K562 (cell line): ENCODE measurements at regions not wholly inside any gene's neighbourhood (a gene's known extent, or its start where the extent isn't known, plus 50 kb on each side); places are given as distances from the start of the nearest gene placed in this dataset.

ENCODE experiments used
- ATAC-seq: fragments of 200-7000 bp; cut with Tn5 transposase; 3 replicates; pipeline ENCODE4 v1.9.1; 2020; ENCODE audit warnings: moderate library complexity
- BruUV-seq: library from RNA; stranded (reverse); fragments of 400-500 nt; replicated peaks from 2 replicates; lab custom pipeline; 2021; lab: Mats Ljungman, UMichigan
- CTCF ChIA-PET: fragments of 300-600 bp; formaldehyde crosslinking; extraction: SDS; loops from one replicate; lab custom pipeline; 2021; ENCODE audit warnings: low intra/inter-chr PET ratio; lab: Yijun Ruan, JAX
- POLR2A ChIA-PET: fragments of 300-600, 350-650 bp; sonication (Branson Sonifier 250); formaldehyde crosslinking; extraction: SDS; loops from one replicate; lab custom pipeline; 2021; ENCODE audit warnings: antibody characterized with exemption, inconsistent platforms; lab: Yijun Ruan, JAX
- DNase-seq, 4 experiments: peaks; one replicate each; pipeline versions ENCODE4 v3.0.0 to v3.0.0-alpha.2; 2011 to 2018; ENCODE audit warnings: low spot score in 3 of 4, mixed read lengths in 3 of 4; ENCODE audit errors: extremely low read depth in 1 of 4
- FAIRE-seq: peaks from 2 replicates; lab custom pipeline; 2011; peaks lifted over from hg19 to GRCh38; lab: Jason Lieb, UNC
- H2AFZ ChIP-seq: 2 replicates; pipeline ENCODE4 v1.6.0; 2011; ENCODE audit warnings: low read depth, low read length, control low read depth, inconsistent platforms
- H3K27ac ChIP-seq: fragments of 200-600 bp; 3 replicates; pipeline ENCODE4 v1.8.0; 2011; ENCODE audit warnings: low read depth, mild to moderate bottlenecking, control low read depth, inconsistent platforms, low read length, moderate library complexity, mixed read lengths; ENCODE audit errors: extremely low read depth
- H3K27me3 ChIP-seq, 2 experiments: fragments of 300-600 bp in 1 of 2; 2 replicates in 1 of 2; 3 replicates in 1 of 2; pipeline versions ENCODE4 v1.6.0 to v1.8.0; 2011; ENCODE audit warnings: inconsistent platforms in 2 of 2, low read length in 2 of 2, mild to moderate bottlenecking in 1 of 2, mixed read lengths in 1 of 2, moderate library complexity in 1 of 2; ENCODE audit not compliant: control insufficient read depth in 2 of 2, insufficient read depth in 2 of 2
- H3K36me3 ChIP-seq: fragments of 300-600 bp; 3 replicates; pipeline ENCODE4 v1.8.0; 2011; ENCODE audit warnings: mild to moderate bottlenecking, low read length, inconsistent platforms; ENCODE audit not compliant: control insufficient read depth, insufficient read depth
- H3K4me1 ChIP-seq, 2 experiments: fragments of 200-600 bp in 1 of 2; replicated peaks in 1 of 2; 2 replicates in 1 of 2; 3 replicates in 1 of 2; pipeline versions ENCODE4 v1.5.1 to v1.8.0; 2011; ENCODE audit warnings: inconsistent platforms in 2 of 2, low read length in 2 of 2, mild to moderate bottlenecking in 1 of 2, mixed read lengths in 1 of 2, moderate library complexity in 1 of 2; ENCODE audit not compliant: control insufficient read depth in 2 of 2, insufficient read depth in 2 of 2
- H3K4me2 ChIP-seq: 2 replicates; pipeline ENCODE4 v1.6.1; 2011; ENCODE audit warnings: low read length, control low read depth, inconsistent platforms, mixed read lengths; ENCODE audit not compliant: insufficient read depth
- H3K4me3 ChIP-seq: fragments of 200-600 bp; sonication (generic), shearing (Covaris generic); 2 replicates; pipeline ENCODE4 v1.5.1; 2016; ENCODE audit warnings: control low read depth, inconsistent platforms
- H3K79me2 ChIP-seq: fragments of 200-600 bp; 3 replicates; pipeline ENCODE4 v1.8.0; 2011; ENCODE audit warnings: low read length, inconsistent platforms; ENCODE audit not compliant: control insufficient read depth, insufficient read depth
- H3K9ac ChIP-seq, 2 experiments: 2 replicates each; pipeline versions ENCODE4 v1.6.0 to v1.6.1; 2011; ENCODE audit warnings: low read depth in 2 of 2, low read length in 2 of 2, control low read depth in 1 of 2, inconsistent platforms in 1 of 2, mild to moderate bottlenecking in 1 of 2, mixed read lengths in 1 of 2; ENCODE audit not compliant: insufficient read depth in 1 of 2
- H3K9me1 ChIP-seq: one replicate; pipeline ENCODE4 v1.6.0; 2011; ENCODE audit warnings: inconsistent platforms, mild to moderate bottlenecking, low read length, moderate library complexity; ENCODE audit not compliant: control insufficient read depth, insufficient read depth
- H3K9me3 ChIP-seq: replicated peaks from 2 replicates; pipeline ENCODE4 v1.5.1; 2011; ENCODE audit warnings: low read depth, low read length, inconsistent platforms; ENCODE audit not compliant: control insufficient read depth, insufficient read depth
- H4K20me1 ChIP-seq: replicated peaks from 2 replicates; pipeline ENCODE4 v1.6.1; 2011; ENCODE audit warnings: low read length, inconsistent platforms, mixed read lengths; ENCODE audit not compliant: control insufficient read depth, insufficient read depth
- ATF3 ChIP-seq, 2 experiments: fragments of 450-650 bp in 1 of 2; sonication (generic) in 1 of 2; formaldehyde crosslinking in 1 of 2; IDR thresholded peaks in 1 of 2; conservative IDR thresholded peaks in 1 of 2; 2 replicates each; pipeline versions ENCODE4 v1.6.1 to v1.8.1; 2016 to 2023; ENCODE audit warnings: mild to moderate bottlenecking in 2 of 2, moderate library complexity in 2 of 2, inconsistent platforms in 1 of 2, missing genetic modification reagents in 1 of 2
- C11orf30 ChIP-seq: fragments of 450-650 bp; IDR thresholded peaks from 2 replicates; pipeline ENCODE4 v1.6.1; 2016; ENCODE audit warnings: low read depth, mild to moderate bottlenecking
- E2F1 ChIP-seq: sonication (generic); formaldehyde crosslinking; IDR thresholded peaks from 2 replicates; pipeline ENCODE4 v1.8.1; 2023; ENCODE audit warnings: mild to moderate bottlenecking, missing genetic modification reagents, moderate library complexity
- E2F6 ChIP-seq, 2 experiments: IDR thresholded peaks; 2 replicates each; pipeline ENCODE4 v1.6.1; 2011; ENCODE audit warnings: borderline replicate concordance in 1 of 2, control low read depth in 1 of 2, low read depth in 1 of 2, low read length in 1 of 2, mild to moderate bottlenecking in 1 of 2, mixed read lengths in 1 of 2, moderate library complexity in 1 of 2; ENCODE audit not compliant: insufficient read depth in 1 of 2, insufficient read length in 1 of 2, poor library complexity in 1 of 2, severe bottlenecking in 1 of 2; ENCODE audit errors: extremely low read depth in 1 of 2
- HBP1 ChIP-seq: fragments of 450-650 bp; formaldehyde crosslinking; IDR thresholded peaks from 2 replicates; pipeline ENCODE4 v1.4.0; 2022; ENCODE audit warnings: missing genetic modification characterization
- NFRKB ChIP-seq: fragments of 450-650 bp; IDR thresholded peaks from 2 replicates; pipeline ENCODE4 v1.6.1; 2016; ENCODE audit warnings: low read depth
- SMARCA4 ChIP-seq: fragments of 450-650 bp; IDR thresholded peaks from 2 replicates; pipeline ENCODE4 v1.6.1; 2016
- WGBS: fragments of 100-300 bp; shearing (Covaris generic); methylation state at CpG from one replicate; pipeline ENCODE4 v1.1.6; 2016; ENCODE audit warnings: low coverage, mixed read lengths; ENCODE audit not compliant: insufficient coverage; ENCODE audit errors: missing lambda C conversion rate; 5-methylcytosine and 5-hydroxymethylcytosine counted together
- in situ Hi-C: fragments of 300-500 bp; cut with MboI; formaldehyde crosslinking; loops from 4 replicates; pipeline ENCODE4 v1.15.0; 2018; ENCODE audit warnings: inconsistent platforms, mixed read lengths
- intact Hi-C: fragments of 100-400 bp; cut with micrococcal nuclease; formaldehyde crosslinking; loops from 2 replicates; pipeline ENCODE4 v1.14.2; 2022

- H3K4me3 ChIP-seq, result no peak overlapping the region
- H3K9me3 ChIP-seq, result no peaks in the 10 kb centered on the region
- H3K9me1 ChIP-seq, result no peaks in the 10 kb centered on the region
- FAIRE-seq, result no peak
- no peak overlapping the region for H3K9ac ChIP-seq
- H3K79me2 ChIP-seq, result no peaks in the 10 kb centered on the region
- ChIA-PET CTCF (no interaction called here), POLR2A (interaction anchor here (0.9 kb wide), 1 partner anchor 8 kb away, joined by 3 read pairs; no protein-coding TSS in a partner anchor)
- no peak for ATAC-seq
- H3K4me2 ChIP-seq, result no peak overlapping the region
- DNase-seq, result no peak
- no peak overlapping the region for H3K27ac ChIP-seq
- in situ Hi-C loops (no loop called here), intact Hi-C loops (no loop called here)
- no TSS peak for BruUV-seq
- peaks cover 0 to 2% of the 10 kb centered on the region in 2 experiments; a peak in 1 of 5 replicates for H3K4me1 ChIP-seq
- 0% methylated on average over 5 of the region's 5 CpGs for WGBS
- no peaks in the 10 kb centered on the region for H3K36me3 ChIP-seq
- H3K27me3 ChIP-seq, result peaks cover 0 to 26% of the 10 kb centered on the region in 2 experiments; a peak in 2 of 5 replicates
- TF ChIP-seq ATF3 (IDR thresholded peaks at IDR 0.05) (no peak), ATF3 (CRISPR knock-in tag; conservative IDR thresholded peaks at IDR 0.05) (no peak), E2F6 (IDR thresholded peaks at IDR 0.05; ENCODE audit: borderline replicate concordance in 1 of 2, extremely low read depth in 1 of 2, insufficient read depth in 1 of 2, insufficient read length in 1 of 2, low read depth in 1 of 2, low read length in 1 of 2, poor library complexity in 1 of 2, severe bottlenecking in 1 of 2) (no peak), C11orf30 (no peak), E2F1 (CRISPR knock-in tag) (no peak), HBP1 (CRISPR knock-in tag) (no peak), NFRKB (no peak), SMARCA4 (no peak)
- no peak overlapping the region for H2AFZ ChIP-seq
- H4K20me1 ChIP-seq, result no peaks in the 10 kb centered on the region
Observed at GRCh38 chr15:62927836-62928235, 114.7 kb upstream of the TPM1 start.
